ENCODE measurements at regions not wholly inside any gene's neighbourhood (a gene's known extent, or its start where the extent isn't known, plus 50 kb on each side); places are given as distances from the start of the nearest gene placed in this dataset.
"Not testable (repeated sequence)": the region's sequence is repeated elsewhere in the genome, so short reads cannot be mapped to it uniquely, and the experiment has no call there.

DNA sequence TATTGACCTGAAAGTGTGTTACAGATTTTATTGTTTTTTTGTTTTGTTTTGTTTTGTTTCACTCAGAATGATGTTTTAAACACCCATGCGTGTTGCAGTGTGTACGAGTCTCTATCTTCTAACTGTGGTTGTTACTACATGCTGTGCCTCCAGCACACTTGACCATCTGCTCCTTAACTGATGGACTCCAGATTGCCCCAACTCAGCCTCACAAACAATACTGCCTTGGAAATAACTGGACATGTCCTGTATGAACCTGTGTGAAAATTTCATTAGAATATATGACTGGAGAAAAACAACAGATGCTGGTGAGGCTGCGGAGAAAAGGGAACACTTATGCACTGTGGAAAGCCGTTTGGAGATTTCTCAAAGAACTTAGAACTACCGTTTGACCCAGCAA is 68.7 kb upstream of the HAND1 start:
- no peak for DNase-seq (ENCODE audit: low spot score)

- DNase-seq (ENCODE audit: low spot score): no peak
Observed at GRCh38 chr5:154544646-154545045, 66.6 kb upstream of the HAND1 start.

- DNase-seq (ENCODE audit: low spot score): no peak
Observed at GRCh38 chr5:154543380-154543779, 65.4 kb upstream of the HAND1 start.

DNA sequence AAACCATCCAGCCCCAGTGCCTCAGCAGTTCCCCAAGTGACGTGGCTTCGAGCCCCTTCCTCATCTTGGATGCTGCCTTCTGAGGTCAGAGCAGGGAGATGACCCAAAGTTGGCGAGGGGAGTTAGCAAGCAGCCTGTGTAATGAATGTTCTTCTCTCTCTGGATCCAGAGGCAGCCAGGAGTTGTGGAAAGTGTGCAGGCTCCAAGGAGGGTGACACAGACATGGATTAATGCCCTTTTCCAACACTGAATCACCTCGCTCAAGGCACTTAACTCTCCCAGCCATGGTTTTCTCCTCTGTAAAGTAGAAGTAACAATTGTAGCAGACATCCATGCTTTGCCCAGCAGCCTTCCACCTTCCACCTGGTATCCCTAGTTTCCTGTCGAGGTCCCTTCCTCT is 64.6 kb upstream of the HAND1 start:
- DNase-seq (ENCODE audit: low spot score): no peak

- no peak for DNase-seq (ENCODE audit: low spot score)
Observed at GRCh38 chr5:154542000-154542399, 64.0 kb upstream of the HAND1 start.

- DNase-seq (ENCODE audit: low spot score): no peak
Observed at GRCh38 chr5:154541553-154541952, 63.5 kb upstream of the HAND1 start.

- no peak for DNase-seq (ENCODE audit: low spot score)
Observed at GRCh38 chr5:154540600-154540999, 62.6 kb upstream of the HAND1 start.

DNA sequence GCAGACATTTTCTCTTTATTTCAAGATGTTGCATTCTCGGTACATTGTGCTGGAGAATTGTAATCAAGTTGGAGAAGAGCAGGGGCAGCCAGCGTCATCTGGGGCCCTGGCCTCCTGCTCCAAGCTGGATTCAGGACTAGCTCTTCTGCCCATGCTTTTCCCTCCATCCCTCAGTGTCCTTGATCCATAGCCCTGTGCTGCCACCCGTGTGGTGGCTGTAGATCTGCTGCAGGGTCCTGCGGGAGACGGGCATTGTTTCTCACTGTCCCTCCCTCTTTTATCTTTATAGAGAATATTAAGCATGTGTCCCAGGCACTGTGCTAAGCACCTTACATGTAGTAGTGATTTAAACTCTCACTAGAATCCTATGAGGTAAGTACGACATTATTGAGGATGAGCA is 60.5 kb upstream of the HAND1 start:
- no peak for DNase-seq (ENCODE audit: low spot score)

DNA sequence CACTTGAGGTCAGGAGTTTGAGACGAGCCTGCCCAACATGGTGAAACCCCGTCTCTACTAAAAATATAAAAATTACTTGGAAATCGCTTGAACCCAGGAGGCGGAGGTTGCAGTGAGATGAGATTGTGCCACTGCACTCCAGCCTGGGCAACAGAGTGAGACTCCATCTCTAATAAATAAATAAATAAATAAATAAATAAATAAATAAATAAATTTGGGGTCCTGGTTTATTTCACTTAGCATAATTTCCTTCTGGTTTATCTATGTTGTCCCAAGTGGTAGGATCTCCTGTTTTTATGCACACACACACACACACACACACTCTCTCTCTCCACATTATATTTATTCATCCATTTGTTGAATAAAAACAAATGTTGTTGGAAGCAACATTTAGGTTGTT is 58.4 kb upstream of the HAND1 start:
- not testable (repeated sequence) for DNase-seq (ENCODE audit: low spot score)

GRCh38 chr5:154535535-154535934 is 57.5 kb upstream of the HAND1 start:
- DNase-seq (ENCODE audit: low spot score): no peak

- no peak for DNase-seq (ENCODE audit: low spot score)
Observed at GRCh38 chr5:154534457-154535050, 56.5 kb upstream of the HAND1 start.

- no peak for DNase-seq (ENCODE audit: low spot score)
Observed at GRCh38 chr5:154529282-154529681, 51.3 kb upstream of the HAND1 start.

GRCh38 chr5:154528005-154528594 is 50.1 kb upstream of the HAND1 start:
- no peak for DNase-seq (ENCODE audit: low spot score)

Data from GM03348 (cell line).